HCT116 (cell line): ENCODE measurements at regions not wholly inside any gene's neighbourhood (a gene's known extent, or its start where the extent isn't known, plus 50 kb on each side); places are given as distances from the start of the nearest gene placed in this dataset.

Source experiments
- EGR1 ChIP-seq: IDR thresholded peaks from 2 replicates; pipeline ENCODE4 v1.6.1; 2012; ENCODE audit warnings: low read depth
- EZH2phosphoT487 ChIP-seq: fragments of 200-600 bp; IDR thresholded peaks from 2 replicates; pipeline ENCODE4 v1.6.1; 2018; ENCODE audit warnings: antibody characterized with exemption, borderline replicate concordance
- POLR2A ChIP-seq: IDR thresholded peaks from 2 replicates; pipeline ENCODE4 v1.7.0; 2011; ENCODE audit warnings: borderline replicate concordance; ENCODE audit not compliant: insufficient read depth, insufficient read length; ENCODE audit errors: extremely low read depth
- POLR2AphosphoS5 ChIP-seq: IDR thresholded peaks from 2 replicates; pipeline ENCODE4 v1.6.1; 2011; ENCODE audit warnings: mild to moderate bottlenecking, low read depth, low read length, moderate library complexity
- SRF ChIP-seq: IDR thresholded peaks from 2 replicates; pipeline ENCODE4 v1.6.1; 2012; ENCODE audit warnings: low read depth

GRCh38 chr2:12967804-12968203 is 251.1 kb downstream of the TRIB2 start:
- TF ChIP-seq EZH2phosphoT487 (no peak), SRF (no peak), EGR1 (no peak), POLR2AphosphoS5 (no peak), POLR2A (no peak)
